Stomach (tissue), 4 donors: ENCODE measurements at regions not wholly inside any gene's neighbourhood (a gene's known extent, or its start where the extent isn't known, plus 50 kb on each side); places are given as distances from the start of the nearest gene placed in this dataset.

Experiments used
- CTCF ChIP-seq, 7 experiments: fragments of 450-650 bp in 4 of 7; fragments of 200-600 bp in 3 of 7; sonication (generic) in 3 of 7; IDR thresholded peaks; one replicate each; pipeline ENCODE4 v1.5.1; 2016 to 2019; ENCODE audit warnings: antibody characterized with exemption in 7 of 7, control low read depth in 2 of 7, mild to moderate bottlenecking in 1 of 7
- POLR2A ChIP-seq, 4 donors: fragments of 450-650 bp; IDR thresholded peaks; one replicate each; pipeline ENCODE4 v1.6.1; 2016; ENCODE audit warnings: antibody characterized with exemption in 4 of 4, control low read depth in 2 of 4, mild to moderate bottlenecking in 1 of 4, moderate library complexity in 1 of 4

GRCh38 chr10:78166261-78166660, 132.6 kb downstream of the RPS24 start:
- TF ChIP-seq POLR2A (IDR thresholded peaks at IDR 0.05) (no peak), CTCF (IDR thresholded peaks at IDR 0.05) (no peak)
